ENCODE measurements at regions not wholly inside any gene's neighbourhood (a gene's known extent, or its start where the extent isn't known, plus 50 kb on each side); places are given as distances from the start of the nearest gene placed in this dataset.

DNA sequence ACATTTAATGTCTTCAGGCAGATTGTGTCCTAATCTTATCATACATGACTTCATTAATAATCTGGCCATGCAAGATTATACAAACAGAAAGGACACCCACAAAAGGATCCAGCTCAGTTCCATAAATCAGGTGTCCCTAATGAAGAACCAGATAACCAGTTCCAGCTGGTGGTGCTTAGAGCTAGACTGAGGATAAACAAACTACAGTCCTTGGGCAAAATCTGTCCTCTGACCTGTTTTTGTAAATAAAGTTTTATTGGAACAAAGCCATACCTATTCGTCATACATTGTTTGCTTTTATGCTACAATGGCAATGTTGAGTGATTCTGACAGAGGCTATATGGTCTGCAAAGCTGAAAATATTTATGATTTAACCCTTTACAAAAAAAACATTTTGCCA, 199.5 kb downstream of the MID1IP1 start:
- TF ChIP-seq CTCF (IDR thresholded peaks at IDR 0.05) (no peak), POLR2A (IDR thresholded peaks at IDR 0.05) (no peak)

Data from thyroid gland (tissue), 4 donors.